ENCODE measurements at regions not wholly inside any gene's neighbourhood (a gene's known extent, or its start where the extent isn't known, plus 50 kb on each side); places are given as distances from the start of the nearest gene placed in this dataset.
"Not testable (repeated sequence)": the region's sequence is repeated elsewhere in the genome, so short reads cannot be mapped to it uniquely, and the experiment has no call there.

DNA sequence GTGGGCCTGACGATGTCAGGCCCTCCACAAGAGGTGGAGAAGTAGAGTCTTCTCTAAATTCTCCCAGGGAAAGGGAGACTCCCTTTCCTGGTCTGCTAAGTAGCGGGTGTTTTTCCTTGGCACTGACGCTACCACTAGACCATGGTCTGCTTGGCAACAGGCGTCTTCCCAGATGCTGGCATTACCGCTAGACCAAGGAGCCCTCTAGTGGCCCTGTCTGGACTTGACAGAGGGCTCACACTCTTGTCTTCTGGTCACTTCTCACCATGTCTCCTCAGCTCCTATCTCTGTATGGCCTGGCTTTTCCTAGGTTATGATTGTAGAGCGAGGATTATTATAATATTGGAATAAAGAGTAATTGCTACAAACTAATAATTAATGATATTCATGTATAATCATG is 51.1 kb upstream of the RASSF6 start:
- TF ChIP-seq POLR2A (IDR thresholded peaks at IDR 0.05) = not testable (repeated sequence)
- TF ChIP-seq, protein P1, sequence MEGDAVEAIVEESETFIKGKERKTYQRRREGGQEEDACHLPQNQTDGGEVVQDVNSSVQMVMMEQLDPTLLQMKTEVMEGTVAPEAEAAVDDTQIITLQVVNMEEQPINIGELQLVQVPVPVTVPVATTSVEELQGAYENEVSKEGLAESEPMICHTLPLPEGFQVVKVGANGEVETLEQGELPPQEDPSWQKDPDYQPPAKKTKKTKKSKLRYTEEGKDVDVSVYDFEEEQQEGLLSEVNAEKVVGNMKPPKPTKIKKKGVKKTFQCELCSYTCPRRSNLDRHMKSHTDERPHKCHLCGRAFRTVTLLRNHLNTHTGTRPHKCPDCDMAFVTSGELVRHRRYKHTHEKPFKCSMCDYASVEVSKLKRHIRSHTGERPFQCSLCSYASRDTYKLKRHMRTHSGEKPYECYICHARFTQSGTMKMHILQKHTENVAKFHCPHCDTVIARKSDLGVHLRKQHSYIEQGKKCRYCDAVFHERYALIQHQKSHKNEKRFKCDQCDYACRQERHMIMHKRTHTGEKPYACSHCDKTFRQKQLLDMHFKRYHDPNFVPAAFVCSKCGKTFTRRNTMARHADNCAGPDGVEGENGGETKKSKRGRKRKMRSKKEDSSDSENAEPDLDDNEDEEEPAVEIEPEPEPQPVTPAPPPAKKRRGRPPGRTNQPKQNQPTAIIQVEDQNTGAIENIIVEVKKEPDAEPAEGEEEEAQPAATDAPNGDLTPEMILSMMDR (IDR thresholded peaks at IDR 0.05) = peak in 1 of 6 experiments; percentile 7
